ENCODE measurements at regions not wholly inside any gene's neighbourhood (a gene's known extent, or its start where the extent isn't known, plus 50 kb on each side); places are given as distances from the start of the nearest gene placed in this dataset.

- TF ChIP-seq, protein P1, sequence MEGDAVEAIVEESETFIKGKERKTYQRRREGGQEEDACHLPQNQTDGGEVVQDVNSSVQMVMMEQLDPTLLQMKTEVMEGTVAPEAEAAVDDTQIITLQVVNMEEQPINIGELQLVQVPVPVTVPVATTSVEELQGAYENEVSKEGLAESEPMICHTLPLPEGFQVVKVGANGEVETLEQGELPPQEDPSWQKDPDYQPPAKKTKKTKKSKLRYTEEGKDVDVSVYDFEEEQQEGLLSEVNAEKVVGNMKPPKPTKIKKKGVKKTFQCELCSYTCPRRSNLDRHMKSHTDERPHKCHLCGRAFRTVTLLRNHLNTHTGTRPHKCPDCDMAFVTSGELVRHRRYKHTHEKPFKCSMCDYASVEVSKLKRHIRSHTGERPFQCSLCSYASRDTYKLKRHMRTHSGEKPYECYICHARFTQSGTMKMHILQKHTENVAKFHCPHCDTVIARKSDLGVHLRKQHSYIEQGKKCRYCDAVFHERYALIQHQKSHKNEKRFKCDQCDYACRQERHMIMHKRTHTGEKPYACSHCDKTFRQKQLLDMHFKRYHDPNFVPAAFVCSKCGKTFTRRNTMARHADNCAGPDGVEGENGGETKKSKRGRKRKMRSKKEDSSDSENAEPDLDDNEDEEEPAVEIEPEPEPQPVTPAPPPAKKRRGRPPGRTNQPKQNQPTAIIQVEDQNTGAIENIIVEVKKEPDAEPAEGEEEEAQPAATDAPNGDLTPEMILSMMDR (conservative IDR thresholded peaks at IDR 0.05 in 1 of 2, IDR thresholded peaks at IDR 0.05 in 1 of 2; ENCODE audit: extremely low read depth in 1 of 2, insufficient read depth in 1 of 2, low read depth in 1 of 2, low read length in 2 of 2), result no peak
- no peak for TF ChIP-seq EZH2 (IDR thresholded peaks at IDR 0.05; ENCODE audit: borderline replicate concordance, low read length)
Measured at GRCh38 chr2:235303499-235304291, 190.1 kb upstream of the AGAP1 start.
